ENCODE measurements at regions not wholly inside any gene's neighbourhood (a gene's known extent, or its start where the extent isn't known, plus 50 kb on each side); places are given as distances from the start of the nearest gene placed in this dataset.

DNA sequence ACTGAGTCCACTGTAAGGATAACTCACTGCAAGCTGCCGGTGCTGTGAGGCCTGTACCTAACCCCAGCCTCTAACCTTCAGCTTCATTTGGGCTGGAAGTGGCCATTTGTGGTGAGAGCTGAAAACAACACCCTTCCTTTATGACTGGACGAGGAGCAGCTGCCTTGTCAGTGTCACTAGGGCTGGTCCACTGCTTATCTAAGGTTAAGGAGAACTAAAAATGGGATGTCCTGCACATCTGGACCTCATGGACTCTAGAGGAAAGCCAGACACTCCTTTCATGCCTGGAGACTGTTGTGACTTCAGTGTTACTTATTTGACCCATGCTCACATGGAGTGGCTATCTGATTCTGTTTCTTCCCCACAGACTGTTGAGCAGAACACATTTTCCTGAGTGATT is 139.9 kb downstream of the ZNF518B start:
- TF ChIP-seq, protein P1, sequence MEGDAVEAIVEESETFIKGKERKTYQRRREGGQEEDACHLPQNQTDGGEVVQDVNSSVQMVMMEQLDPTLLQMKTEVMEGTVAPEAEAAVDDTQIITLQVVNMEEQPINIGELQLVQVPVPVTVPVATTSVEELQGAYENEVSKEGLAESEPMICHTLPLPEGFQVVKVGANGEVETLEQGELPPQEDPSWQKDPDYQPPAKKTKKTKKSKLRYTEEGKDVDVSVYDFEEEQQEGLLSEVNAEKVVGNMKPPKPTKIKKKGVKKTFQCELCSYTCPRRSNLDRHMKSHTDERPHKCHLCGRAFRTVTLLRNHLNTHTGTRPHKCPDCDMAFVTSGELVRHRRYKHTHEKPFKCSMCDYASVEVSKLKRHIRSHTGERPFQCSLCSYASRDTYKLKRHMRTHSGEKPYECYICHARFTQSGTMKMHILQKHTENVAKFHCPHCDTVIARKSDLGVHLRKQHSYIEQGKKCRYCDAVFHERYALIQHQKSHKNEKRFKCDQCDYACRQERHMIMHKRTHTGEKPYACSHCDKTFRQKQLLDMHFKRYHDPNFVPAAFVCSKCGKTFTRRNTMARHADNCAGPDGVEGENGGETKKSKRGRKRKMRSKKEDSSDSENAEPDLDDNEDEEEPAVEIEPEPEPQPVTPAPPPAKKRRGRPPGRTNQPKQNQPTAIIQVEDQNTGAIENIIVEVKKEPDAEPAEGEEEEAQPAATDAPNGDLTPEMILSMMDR (IDR thresholded peaks at IDR 0.05) = no peak
- TF ChIP-seq POLR2A (IDR thresholded peaks at IDR 0.05) = no peak

Measured in testis (tissue), 2 donors.